Mesenchymal stem cell (in vitro differentiated cells and primary cell): ENCODE measurements at regions not wholly inside any gene's neighbourhood (a gene's known extent, or its start where the extent isn't known, plus 50 kb on each side); places are given as distances from the start of the nearest gene placed in this dataset.

Source experiments
- DNase-seq: peaks from one replicate; pipeline ENCODE4 v3.0.0-alpha.2; 2013
- H2AFZ ChIP-seq: one replicate; pipeline ENCODE4 v1.6.1; 2013; ENCODE audit warnings: low read depth, mild to moderate bottlenecking, control low read depth, inconsistent platforms, low read length, moderate library complexity
- H2AK5ac ChIP-seq: 2 replicates; pipeline ENCODE4 v1.6.1; 2013; ENCODE audit warnings: low read length, moderate library complexity, mild to moderate bottlenecking, inconsistent platforms; ENCODE audit not compliant: severe bottlenecking
- H2BK120ac ChIP-seq: one replicate; pipeline ENCODE4 v1.6.1; 2013; ENCODE audit warnings: low read depth, mild to moderate bottlenecking, inconsistent platforms, low read length, moderate library complexity
- H2BK12ac ChIP-seq, 2 experiments: one replicate each; pipeline ENCODE4 v1.6.1; 2013; ENCODE audit warnings: inconsistent platforms in 2 of 2, low read length in 2 of 2, mild to moderate bottlenecking in 2 of 2, moderate library complexity in 2 of 2, control low read depth in 1 of 2
- H2BK15ac ChIP-seq: one replicate; pipeline ENCODE4 v1.6.1; 2013; ENCODE audit warnings: mild to moderate bottlenecking, low read depth, inconsistent platforms; ENCODE audit not compliant: poor library complexity, severe bottlenecking
- H2BK5ac ChIP-seq: 2 replicates; pipeline ENCODE4 v1.6.1; 2013; ENCODE audit warnings: low read depth, mild to moderate bottlenecking, low read length, control low read depth, inconsistent platforms; ENCODE audit not compliant: poor library complexity, severe bottlenecking
- H3K14ac ChIP-seq, 2 experiments: one replicate each; pipeline ENCODE4 v1.6.1; 2013; ENCODE audit warnings: inconsistent platforms in 2 of 2, low read length in 2 of 2, control low read depth in 1 of 2, mild to moderate bottlenecking in 1 of 2, moderate library complexity in 1 of 2
- H3K18ac ChIP-seq, 2 experiments: one replicate each; pipeline ENCODE4 v1.6.1; 2013; ENCODE audit warnings: inconsistent platforms in 2 of 2, low read length in 2 of 2, control low read depth in 1 of 2, low read depth in 1 of 2, mild to moderate bottlenecking in 1 of 2
- H3K23ac ChIP-seq, 2 experiments: one replicate each; pipeline ENCODE4 v1.6.1; 2013; ENCODE audit warnings: inconsistent platforms in 2 of 2, low read length in 2 of 2, mild to moderate bottlenecking in 2 of 2, moderate library complexity in 2 of 2, control low read depth in 1 of 2
- H3K27ac ChIP-seq: 2 replicates; pipeline ENCODE4 v1.5.1; 2013; ENCODE audit warnings: mild to moderate bottlenecking, moderate library complexity, low read length, control low read depth, inconsistent platforms; ENCODE audit not compliant: poor library complexity, severe bottlenecking
- H3K27me3 ChIP-seq, 2 experiments: 2 replicates each; pipeline versions ENCODE4 v1.6.1 to v1.7.0; 2013; ENCODE audit warnings: low read length in 2 of 2, mild to moderate bottlenecking in 2 of 2, moderate library complexity in 2 of 2, control low read depth in 1 of 2, inconsistent platforms in 1 of 2; ENCODE audit not compliant: control insufficient read depth in 1 of 2, insufficient read depth in 1 of 2
- H3K36me3 ChIP-seq, 2 experiments: 2 replicates each; pipeline versions ENCODE4 v1.6.1 to v1.7.0; 2013; ENCODE audit warnings: low read length in 2 of 2, control low read depth in 1 of 2, inconsistent platforms in 1 of 2, low read depth in 1 of 2, mild to moderate bottlenecking in 1 of 2; ENCODE audit not compliant: insufficient read depth in 2 of 2, control insufficient read depth in 1 of 2
- H3K4ac ChIP-seq, 2 experiments: one replicate each; pipeline ENCODE4 v1.6.1; 2013; ENCODE audit warnings: inconsistent platforms in 2 of 2, low read length in 2 of 2, mild to moderate bottlenecking in 2 of 2, moderate library complexity in 2 of 2, control low read depth in 1 of 2, low read depth in 1 of 2
- H3K4me1 ChIP-seq: 2 replicates; pipeline ENCODE4 v1.6.1; 2013; ENCODE audit warnings: low read depth, low read length, control low read depth; ENCODE audit not compliant: control insufficient read depth, insufficient read depth
- H3K4me2 ChIP-seq: 2 replicates; pipeline ENCODE4 v1.6.1; 2013; ENCODE audit warnings: low read length, mild to moderate bottlenecking, inconsistent platforms; ENCODE audit not compliant: poor library complexity, severe bottlenecking
- H3K4me3 ChIP-seq, 2 experiments: 2 replicates each; pipeline versions ENCODE4 v1.5.1 to v1.7.0; 2013; ENCODE audit warnings: low read length in 2 of 2, mild to moderate bottlenecking in 2 of 2, control low read depth in 1 of 2, low read depth in 1 of 2; ENCODE audit not compliant: insufficient read depth in 1 of 2
- H3K79me1 ChIP-seq: replicated peaks from 2 replicates; pipeline ENCODE4 v1.6.1; 2013; ENCODE audit warnings: mild to moderate bottlenecking, control low read depth, low read length, inconsistent platforms; ENCODE audit not compliant: poor library complexity, severe bottlenecking
- H3K9ac ChIP-seq: 2 replicates; pipeline ENCODE4 v1.7.0; 2013; ENCODE audit warnings: mild to moderate bottlenecking, low read length, moderate library complexity
- H3K9me3 ChIP-seq: 2 replicates; pipeline ENCODE4 v1.7.0; 2013; ENCODE audit warnings: mild to moderate bottlenecking, low read length; ENCODE audit not compliant: control insufficient read depth
- H4K8ac ChIP-seq: one replicate; pipeline ENCODE4 v1.6.1; 2013; ENCODE audit warnings: inconsistent platforms, mild to moderate bottlenecking, low read length, moderate library complexity
- H4K91ac ChIP-seq: one replicate; pipeline ENCODE4 v1.6.1; 2013; ENCODE audit warnings: mild to moderate bottlenecking, low read length, inconsistent platforms
- WGBS: methylation state at CpG from one replicate; pipeline ENCODE4 v1.1.7; 2013; ENCODE audit warnings: mixed read lengths; 5-methylcytosine and 5-hydroxymethylcytosine counted together

GRCh38 chr10:60531006-60531405, 141.3 kb upstream of the ANK3 start:
- H2AFZ ChIP-seq = no peak overlapping the region
- H3K4me1 ChIP-seq = no peaks in the 10 kb centered on the region
- no peak overlapping the region for H4K8ac ChIP-seq
- WGBS = 100% methylated on average over 1 of the region's 2 CpGs
- peaks cover 8% of the 10 kb centered on the region for H3K79me1 ChIP-seq
- H2AK5ac ChIP-seq = no peak overlapping the region
- no peak overlapping the region for H2BK120ac ChIP-seq
- no peak overlapping the region for H2BK5ac ChIP-seq
- H3K36me3 ChIP-seq = no peaks in the 10 kb centered on the region
- no peaks in the 10 kb centered on the region for H3K27me3 ChIP-seq
- H2BK15ac ChIP-seq = no peak overlapping the region
- no peak overlapping the region for H3K23ac ChIP-seq
- H3K18ac ChIP-seq = no peak overlapping the region
- H3K4me3 ChIP-seq = no peak overlapping the region
- no peak overlapping the region for H4K91ac ChIP-seq
- no peak for DNase-seq
- H2BK12ac ChIP-seq = no peak overlapping the region
- no peak overlapping the region for H3K27ac ChIP-seq
- no peak overlapping the region for H3K4me2 ChIP-seq
- no peak overlapping the region for H3K9ac ChIP-seq
- H3K9me3 ChIP-seq = no peaks in the 10 kb centered on the region
- no peak overlapping the region for H3K14ac ChIP-seq
- H3K4ac ChIP-seq = no peak overlapping the region

GRCh38 chr10:60527676-60528075, 138.0 kb upstream of the ANK3 start:
- Histone ChIP-seq H3K23ac (no peak overlapping the region), H2BK5ac (no peak overlapping the region), H2AFZ (no peak overlapping the region), H3K18ac (no peak overlapping the region), H4K8ac (no peak overlapping the region), H3K79me1 (peaks cover 16% of the 10 kb centered on the region), H4K91ac (no peak overlapping the region), H3K4me3 (no peak overlapping the region), H3K36me3 (no peaks in the 10 kb centered on the region), H3K4ac (no peak overlapping the region), H3K4me2 (no peak overlapping the region), H2BK12ac (no peak overlapping the region), H3K14ac (no peak overlapping the region), H2BK120ac (no peak overlapping the region), H2BK15ac (no peak overlapping the region), H3K4me1 (no peaks in the 10 kb centered on the region), H2AK5ac (no peak overlapping the region), H3K27ac (no peak overlapping the region), H3K9ac (no peak overlapping the region), H3K27me3 (no peaks in the 10 kb centered on the region), H3K9me3 (no peaks in the 10 kb centered on the region)
- WGBS = 60% methylated on average over 1 of the region's 2 CpGs
- DNase-seq = no peak

- Histone ChIP-seq H3K79me1 (peaks cover 18% of the 10 kb centered on the region), H2BK120ac (no peak overlapping the region), H3K9ac (no peak overlapping the region), H2BK12ac (no peak overlapping the region), H3K4ac (no peak overlapping the region), H3K4me2 (no peak overlapping the region), H3K18ac (no peak overlapping the region), H4K8ac (no peak overlapping the region), H2BK5ac (no peak overlapping the region), H3K14ac (no peak overlapping the region), H3K9me3 (no peaks in the 10 kb centered on the region), H3K27ac (no peak overlapping the region), H3K27me3 (no peaks in the 10 kb centered on the region), H3K4me3 (no peak overlapping the region), H3K23ac (no peak overlapping the region), H3K36me3 (no peaks in the 10 kb centered on the region), H2AFZ (no peak overlapping the region), H2BK15ac (no peak overlapping the region), H3K4me1 (peaks cover 1% of the 10 kb centered on the region), H2AK5ac (no peak overlapping the region), H4K91ac (no peak overlapping the region)
- no peak for DNase-seq
- 96% methylated on average over 4 of the region's 9 CpGs for WGBS
Observed at GRCh38 chr10:60525716-60526585, 136.3 kb upstream of the ANK3 start.

- WGBS = 92% methylated on average over 4 of the region's 4 CpGs
- H2BK15ac ChIP-seq = no peak overlapping the region
- no peak overlapping the region for H2BK12ac ChIP-seq
- H3K27me3 ChIP-seq = no peaks in the 10 kb centered on the region
- DNase-seq = peak; percentile 38
- no peak overlapping the region for H3K27ac ChIP-seq
- H2BK5ac ChIP-seq = no peak overlapping the region
- H3K79me1 ChIP-seq = peaks cover 15% of the 10 kb centered on the region
- H4K91ac ChIP-seq = no peak overlapping the region
- no peak overlapping the region for H2AK5ac ChIP-seq
- H3K4me1 ChIP-seq = peaks cover 1% of the 10 kb centered on the region
- H3K4me3 ChIP-seq = no peak overlapping the region
- no peak overlapping the region for H3K4me2 ChIP-seq
- no peak overlapping the region for H3K4ac ChIP-seq
- H3K14ac ChIP-seq = no peak overlapping the region
- no peak overlapping the region for H3K23ac ChIP-seq
- no peak overlapping the region for H2BK120ac ChIP-seq
- no peak overlapping the region for H3K18ac ChIP-seq
- no peaks in the 10 kb centered on the region for H3K36me3 ChIP-seq
- no peak overlapping the region for H3K9ac ChIP-seq
- H3K9me3 ChIP-seq = no peaks in the 10 kb centered on the region
- H4K8ac ChIP-seq = no peak overlapping the region
- H2AFZ ChIP-seq = no peak overlapping the region
Observed at GRCh38 chr10:60524541-60524940, 134.9 kb upstream of the ANK3 start.
